Renal cortex interstitium (tissue), 11 donors: ENCODE measurements at regions not wholly inside any gene's neighbourhood (a gene's known extent, or its start where the extent isn't known, plus 50 kb on each side); places are given as distances from the start of the nearest gene placed in this dataset.

Experiments
- DNase-seq, 11 donors: peaks; one replicate each; pipeline ENCODE4 v3.0.0-alpha.2; 2013; ENCODE audit warnings: low read depth in 9 of 11, low spot score in 4 of 11; ENCODE audit errors: extremely low read depth in 1 of 11

DNA sequence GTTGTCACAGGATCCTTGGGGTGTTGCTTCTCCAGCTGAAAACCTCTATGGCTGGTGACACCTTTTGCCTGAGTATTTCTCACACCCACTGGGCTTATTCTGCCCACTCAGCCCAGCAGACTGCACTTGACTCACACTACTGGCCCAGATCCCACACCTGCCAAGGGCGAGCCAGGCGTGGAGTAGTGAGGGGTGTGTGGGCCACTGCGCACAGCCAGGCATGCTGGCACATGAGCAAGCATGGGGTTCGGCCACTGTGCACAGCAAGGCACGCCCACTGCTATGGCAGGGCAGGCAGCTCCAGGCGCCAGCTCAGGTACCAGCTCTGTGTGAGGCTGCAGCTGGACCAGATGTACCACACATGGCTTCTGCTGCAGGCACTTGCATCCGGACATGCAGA, 116.5 kb upstream of the MTNR1B start:
- no peak for DNase-seq

DNA sequence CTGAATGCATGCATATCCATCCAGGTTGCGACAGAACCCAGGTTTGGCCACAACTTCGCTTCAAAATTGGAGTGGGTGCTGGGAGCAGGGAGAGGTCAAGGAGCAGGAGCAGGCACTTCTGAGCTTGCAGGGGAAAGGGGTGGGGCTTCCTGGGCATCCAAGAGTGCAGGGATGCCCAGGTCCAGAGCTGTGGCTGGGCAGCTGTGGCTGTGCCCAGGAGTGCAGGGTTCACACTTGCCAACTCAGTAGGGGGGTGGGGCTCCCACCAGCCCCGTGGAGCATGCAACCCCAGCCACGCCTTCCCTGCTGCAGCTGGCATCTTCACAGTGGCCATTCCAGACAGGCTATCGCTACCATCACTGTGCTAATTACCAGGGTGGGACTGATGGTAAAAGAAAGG, 115.3 kb upstream of the MTNR1B start:
- no peak for DNase-seq

DNA sequence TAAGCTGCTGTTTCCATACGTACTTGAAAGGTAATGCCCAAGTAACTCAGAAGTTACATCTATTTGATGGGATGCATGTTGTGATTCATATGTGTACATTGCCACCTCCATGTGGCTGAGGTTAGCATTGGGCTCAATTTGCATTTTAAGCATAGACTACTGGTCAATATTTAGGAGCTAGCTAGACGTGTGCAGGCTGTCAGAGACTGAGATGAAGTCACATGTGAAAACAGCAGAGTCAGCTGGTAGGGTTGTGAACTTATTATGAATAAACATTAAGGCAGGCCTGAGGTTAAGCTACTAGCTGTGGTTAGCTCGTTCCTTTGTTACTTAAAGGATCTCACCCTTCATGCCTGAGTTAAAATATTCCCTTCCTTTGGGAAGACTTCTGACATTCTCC, 114.5 kb upstream of the MTNR1B start:
- no peak for DNase-seq

DNA sequence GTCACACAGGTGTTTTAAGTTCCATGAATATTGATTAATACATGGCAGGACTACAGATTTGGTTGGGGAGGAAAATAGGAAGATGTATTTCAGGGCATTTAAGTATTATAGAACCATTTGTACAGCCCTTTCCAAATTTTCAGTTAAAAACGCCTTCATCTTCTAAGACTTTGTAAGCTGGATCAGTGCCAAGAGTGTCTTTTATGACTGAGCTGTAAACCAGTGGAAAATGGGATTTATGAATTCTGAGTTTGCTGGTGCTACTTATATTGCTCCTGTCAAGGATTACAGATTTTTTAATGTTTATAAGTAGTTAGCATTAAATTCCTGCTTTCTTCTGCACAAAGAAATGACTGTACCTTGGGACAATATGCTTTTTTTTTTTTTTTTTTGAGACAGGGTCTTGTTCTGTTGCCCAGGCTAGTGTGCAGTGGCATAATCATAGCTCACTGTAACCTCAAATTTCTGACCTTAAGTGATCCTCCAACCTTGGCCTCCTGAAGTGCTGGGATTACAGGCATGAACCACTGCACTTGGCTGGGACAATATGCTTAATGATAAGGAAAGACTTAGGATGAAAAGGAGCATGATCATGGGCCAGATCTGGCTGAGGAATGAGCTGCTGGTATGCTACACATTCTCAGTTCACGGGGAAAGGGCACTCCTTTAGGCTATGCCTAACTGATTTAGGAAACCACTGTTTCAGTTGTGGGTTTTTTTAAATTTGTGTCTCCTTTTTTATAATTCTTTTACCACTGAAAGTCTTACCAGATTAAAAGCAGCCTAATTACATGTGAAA, 113.6 kb upstream of the MTNR1B start:
- peak in 2 of 11 donors; percentile 34 to 48 for DNase-seq

DNA sequence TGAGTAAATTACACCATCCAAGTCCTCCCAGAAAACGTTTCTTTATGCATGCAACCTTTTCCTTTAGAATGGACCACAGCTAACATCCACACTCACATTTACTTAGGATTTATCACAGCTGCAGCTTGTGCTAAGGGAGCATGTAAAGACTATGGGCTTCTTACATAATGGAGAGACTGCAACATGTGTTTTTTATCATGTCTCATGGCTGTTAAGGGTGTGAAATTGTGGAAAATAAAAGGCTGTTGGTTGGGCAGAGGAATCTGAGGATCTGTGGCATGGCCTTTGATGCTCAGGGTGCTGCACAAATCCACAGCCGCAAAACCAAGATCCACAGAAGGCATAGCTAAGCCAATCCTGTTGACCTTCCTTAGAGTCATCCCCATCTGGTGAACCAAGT, 112.0 kb upstream of the MTNR1B start:
- no peak for DNase-seq

DNA sequence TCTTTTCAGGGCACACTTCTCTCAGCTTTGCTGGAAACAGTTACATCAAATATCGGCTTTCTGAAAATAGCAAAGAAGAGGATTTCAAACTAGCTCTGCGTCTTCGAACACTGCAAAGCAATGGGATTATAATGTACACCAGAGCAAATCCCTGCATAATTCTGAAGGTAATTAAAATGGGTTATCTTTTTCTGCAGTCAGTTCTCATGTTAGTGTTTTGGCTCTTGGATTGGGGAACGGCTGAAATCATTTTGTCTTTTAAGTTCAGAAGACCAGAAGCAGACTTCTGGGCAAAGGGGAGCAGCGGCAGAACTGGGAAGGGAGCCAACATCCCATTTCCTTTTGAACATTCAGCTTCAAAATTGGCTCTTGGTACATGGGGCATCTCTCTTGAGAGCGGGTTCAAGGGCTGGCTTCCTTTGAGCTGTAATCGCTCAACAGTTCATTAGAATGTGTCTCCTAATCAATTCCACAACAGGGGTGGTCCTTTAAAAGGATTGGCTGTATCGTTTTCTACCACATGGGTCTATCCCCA, 110.2 kb upstream of the MTNR1B start:
- DNase-seq, result no peak

DNA sequence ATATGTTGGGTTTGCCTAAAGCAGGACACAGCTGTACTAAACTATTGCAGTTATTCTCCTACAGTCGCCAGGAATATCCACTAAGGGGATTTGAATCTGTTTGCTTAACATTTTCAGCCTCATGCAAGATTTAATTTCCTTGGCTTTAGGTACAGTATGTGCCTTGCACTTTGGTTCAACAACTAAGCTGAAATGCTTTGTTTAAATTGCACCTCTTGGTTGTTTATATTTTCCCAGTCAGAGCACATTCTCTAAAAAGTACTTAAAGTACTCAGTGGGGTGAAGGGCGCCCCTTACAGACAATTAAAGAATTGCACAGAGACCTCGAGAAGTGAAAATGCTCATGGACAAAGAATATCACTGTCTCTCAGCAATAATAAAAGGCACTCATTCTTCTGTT, 107.8 kb upstream of the MTNR1B start:
- no peak for DNase-seq

DNA sequence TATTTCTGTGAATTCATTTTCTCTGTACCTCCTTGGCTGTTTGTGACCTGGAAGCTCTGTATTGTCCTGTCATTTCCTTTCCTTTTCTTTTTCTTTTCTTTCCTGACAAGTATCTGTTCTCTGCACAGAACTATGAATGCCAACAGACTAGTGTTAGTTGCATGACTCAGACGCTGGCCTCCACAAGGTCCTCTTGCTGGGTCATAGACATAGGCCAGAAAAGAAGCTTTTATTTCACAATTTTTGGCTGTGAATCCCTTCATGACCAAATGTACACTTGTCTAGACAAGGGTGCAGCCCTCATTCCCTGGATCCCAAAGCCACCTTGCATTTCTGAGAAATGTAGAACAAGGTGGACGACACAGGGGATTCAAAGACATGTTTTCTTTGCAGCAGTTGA, 104.1 kb upstream of the MTNR1B start:
- DNase-seq, result no peak

DNA sequence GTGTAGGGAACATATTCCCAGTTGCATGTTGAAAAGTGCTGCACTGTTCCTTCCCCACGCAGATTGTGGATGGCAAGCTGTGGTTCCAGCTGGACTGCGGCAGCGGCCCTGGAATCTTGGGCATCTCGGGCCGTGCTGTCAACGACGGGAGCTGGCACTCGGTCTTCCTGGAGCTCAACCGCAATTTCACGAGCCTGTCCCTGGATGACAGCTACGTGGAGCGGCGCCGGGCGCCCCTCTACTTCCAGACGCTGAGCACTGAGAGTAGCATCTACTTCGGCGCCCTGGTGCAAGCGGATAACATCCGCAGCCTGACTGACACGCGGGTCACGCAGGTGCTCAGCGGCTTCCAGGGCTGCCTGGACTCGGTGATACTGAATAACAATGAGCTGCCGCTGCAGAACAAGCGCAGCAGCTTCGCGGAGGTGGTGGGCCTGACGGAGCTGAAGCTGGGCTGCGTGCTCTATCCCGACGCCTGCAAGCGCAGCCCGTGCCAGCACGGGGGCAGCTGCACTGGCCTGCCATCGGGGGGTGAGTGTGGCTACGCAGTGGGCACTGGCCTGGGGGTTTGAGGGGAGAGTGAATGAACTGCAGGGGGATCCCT, 102.7 kb upstream of the MTNR1B start:
- no peak for DNase-seq

DNA sequence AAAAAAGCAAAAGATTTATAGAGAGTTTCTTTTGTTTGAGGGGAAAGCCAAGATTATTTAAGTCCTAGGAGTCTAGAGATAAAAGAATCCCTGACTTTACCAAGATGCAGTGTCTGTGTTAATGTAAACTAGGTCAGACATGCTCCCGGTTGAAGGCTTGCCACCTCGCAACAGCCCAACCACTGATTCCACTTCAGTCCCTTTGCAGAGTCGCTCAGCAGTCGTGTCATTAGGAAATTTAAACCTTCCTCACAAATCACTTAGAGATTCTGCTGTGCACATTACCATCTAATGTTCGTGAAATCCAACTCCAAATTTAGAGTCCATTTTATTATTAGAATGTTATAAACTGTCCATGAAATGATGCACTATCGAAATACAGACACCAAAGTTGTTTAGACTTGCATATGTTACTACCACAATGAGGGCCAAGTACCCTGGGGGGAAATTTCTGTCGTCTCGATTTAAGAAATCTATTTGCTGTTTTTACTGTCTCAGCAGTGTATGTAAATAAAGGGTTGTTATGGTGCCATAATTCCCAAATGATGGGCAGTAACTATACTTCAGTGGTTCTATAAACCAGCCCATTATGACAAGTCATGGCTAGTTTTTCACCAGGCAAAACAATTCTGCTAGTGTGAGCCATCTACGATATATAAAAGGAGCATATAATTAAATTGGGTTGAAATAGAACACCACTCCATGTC, 101.4 kb upstream of the MTNR1B start:
- no peak for DNase-seq

DNA sequence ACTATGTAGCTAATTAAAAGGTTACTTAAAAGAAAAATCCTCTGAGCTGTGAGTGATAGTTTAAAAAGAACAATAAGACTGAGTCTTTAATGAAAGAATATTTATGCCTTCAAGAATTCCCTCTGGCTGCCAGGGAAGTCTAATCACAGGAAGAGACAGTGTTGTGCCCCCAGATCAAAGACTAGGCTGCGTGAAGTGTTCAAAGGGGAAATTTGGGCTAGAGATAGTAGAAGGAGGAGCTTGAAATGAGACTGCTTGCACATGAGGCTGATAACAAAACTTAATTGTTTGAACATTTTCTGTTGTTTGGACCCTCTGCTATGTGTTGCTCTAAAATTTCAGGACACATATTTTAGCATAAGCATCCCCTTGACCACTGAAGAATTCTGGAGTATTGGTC, 99.7 kb upstream of the MTNR1B start:
- no peak for DNase-seq

DNA sequence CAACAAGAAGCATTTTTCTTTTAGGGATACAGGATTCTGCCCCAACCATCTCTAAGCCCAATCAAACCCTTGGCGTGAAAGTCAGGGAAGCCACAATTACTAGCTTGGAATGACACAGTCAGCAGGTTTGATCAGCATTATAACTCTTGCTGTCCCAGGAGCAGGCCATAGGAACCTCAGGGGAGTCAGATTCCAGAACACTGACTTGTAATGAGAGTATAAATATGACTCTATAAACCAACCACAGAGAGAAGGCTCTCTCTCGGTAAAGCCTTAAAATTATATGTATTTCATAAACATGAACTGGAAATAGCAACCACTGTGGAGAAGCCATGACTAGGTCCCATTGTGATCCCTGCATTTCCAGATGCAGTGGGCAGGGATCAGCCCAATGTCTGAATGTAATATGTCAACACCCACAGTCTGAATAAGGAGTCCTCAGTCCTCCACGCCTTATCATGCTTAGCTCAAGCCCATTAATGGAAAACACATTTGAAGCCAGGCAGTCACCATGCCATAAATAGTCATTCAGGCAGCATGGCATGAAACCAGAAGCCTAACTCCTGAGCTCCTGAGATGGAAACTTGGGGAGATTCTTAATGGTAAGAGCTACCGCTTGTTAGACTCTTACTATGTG, 99.1 kb upstream of the MTNR1B start:
- DNase-seq, result no peak

DNA sequence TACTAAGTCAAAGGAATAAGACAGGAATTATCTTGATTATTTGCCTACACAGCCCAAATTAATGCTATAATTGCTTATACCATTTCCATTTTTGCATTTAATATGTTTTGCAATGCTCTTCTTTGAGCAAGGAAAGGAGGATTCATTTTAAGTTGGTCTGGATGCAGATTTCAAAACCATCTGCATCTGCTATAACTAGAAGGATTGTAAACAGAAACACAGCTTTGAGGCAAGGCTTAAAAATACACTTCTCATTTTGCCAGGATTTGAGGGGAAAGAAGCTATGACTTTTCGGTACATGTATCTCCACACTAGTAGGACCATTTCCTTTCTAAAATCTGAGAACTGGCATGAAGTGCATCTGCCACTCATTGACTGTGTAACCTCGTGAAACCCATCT, 95.9 kb upstream of the MTNR1B start:
- no peak for DNase-seq

DNA sequence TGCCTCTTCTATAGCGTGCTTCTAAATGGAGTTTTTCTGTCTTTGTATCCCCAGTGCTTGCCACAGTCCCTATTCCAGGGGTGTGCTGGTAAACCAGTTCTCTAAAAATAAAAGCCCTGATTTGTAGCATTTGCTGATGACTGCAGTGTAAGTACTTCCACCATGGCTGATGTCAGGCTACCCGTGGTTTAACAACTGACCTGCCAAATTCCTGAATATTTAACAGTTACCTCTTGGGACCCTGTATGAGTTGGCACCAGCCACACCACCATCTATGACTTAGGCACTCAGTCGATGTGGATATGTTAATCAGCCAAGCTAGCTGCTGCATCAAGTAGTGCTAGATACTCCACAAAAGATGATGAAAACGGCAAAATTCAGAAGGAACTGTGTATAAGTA, 94.0 kb upstream of the MTNR1B start:
- no peak for DNase-seq

DNA sequence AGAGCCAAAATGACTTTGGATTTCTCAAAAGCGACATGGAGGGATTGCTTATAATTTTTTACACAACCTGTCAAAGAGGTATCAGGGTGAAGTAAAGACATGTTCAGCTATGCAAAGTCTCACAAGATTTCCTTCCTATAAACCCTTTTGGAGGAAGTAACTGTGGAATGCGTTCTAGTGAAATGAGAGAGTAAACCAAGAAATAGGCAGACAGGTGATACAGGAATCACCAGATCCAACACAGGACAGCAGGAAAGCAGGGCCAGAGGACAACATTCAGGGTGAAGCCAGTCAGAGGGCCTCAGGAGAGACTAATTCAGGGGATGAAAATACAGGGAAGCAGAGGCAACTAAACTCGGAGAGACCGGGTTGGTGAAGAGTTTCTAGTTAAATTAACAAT, 90.4 kb upstream of the MTNR1B start:
- DNase-seq, result no peak

DNA sequence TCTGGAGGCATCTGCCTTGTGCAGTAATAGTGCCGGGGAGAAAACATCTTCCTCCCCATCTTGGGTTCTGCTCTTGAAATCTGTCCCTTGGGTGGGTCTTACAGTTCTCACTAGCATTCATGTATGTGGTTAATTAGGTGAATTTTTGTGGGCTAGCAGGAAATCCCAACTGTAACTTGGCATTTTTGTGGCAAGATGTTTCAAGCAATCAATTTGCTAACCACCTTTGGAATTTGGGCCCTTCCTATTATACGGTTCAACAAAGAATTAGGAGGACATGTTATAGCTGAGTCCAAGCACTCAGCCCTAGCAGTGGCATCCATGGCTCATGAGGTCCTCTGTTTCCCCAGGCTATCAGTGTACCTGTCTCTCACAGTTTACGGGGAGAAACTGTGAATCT, 89.1 kb upstream of the MTNR1B start:
- no peak for DNase-seq

DNA sequence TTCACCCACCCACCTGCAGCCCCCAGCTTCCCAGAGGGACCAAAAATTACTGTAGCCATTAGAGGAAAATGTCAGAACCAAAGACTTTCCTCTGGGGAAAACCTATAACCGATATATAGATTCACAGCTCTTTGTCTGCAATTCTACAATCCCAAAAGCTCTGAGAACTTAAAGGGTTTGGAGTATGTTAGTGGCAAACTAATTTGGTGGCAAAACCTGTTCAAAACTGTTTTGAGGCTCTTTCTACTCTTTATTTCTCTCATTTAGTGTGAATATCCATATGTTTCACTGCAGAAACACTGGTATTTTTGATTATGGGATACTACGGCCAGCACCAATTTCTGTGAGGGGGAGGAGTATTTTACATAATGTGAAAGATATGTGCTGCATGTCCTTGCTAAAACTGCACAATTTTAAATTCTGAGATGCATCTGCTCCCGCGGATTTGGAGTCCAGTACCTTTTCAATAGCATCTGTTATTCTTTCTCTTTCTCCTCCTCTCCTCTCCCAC, 87.5 kb upstream of the MTNR1B start:
- DNase-seq, result no peak

DNA sequence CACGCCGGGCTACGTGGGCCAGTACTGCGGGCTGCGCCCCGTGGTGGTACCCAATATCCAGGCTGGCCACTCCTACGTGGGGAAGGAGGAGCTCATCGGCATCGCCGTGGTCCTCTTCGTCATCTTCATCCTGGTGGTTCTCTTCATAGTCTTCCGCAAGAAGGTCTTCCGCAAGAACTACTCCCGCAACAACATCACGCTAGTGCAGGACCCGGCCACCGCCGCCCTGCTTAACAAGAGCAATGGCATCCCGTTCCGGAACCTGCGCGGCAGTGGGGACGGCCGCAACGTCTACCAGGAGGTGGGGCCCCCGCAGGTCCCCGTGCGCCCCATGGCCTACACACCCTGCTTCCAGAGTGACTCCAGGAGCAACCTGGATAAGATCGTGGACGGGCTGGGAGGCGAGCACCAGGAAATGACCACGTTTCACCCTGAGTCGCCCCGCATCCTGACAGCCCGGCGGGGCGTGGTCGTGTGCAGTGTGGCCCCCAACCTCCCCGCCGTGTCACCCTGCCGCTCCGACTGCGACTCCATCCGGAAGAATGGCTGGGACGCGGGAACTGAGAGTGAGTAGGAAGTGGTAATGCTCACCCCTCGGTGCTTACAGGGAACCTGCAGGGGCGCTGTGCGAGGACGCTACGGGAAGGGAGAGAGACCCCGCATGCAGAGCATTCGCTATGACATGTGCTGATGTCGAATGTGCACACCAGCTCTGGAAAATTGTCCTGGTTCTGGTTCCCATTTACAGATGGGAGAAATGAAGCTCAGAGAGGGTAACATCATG, 86.4 kb upstream of the MTNR1B start:
- no peak for DNase-seq

DNA sequence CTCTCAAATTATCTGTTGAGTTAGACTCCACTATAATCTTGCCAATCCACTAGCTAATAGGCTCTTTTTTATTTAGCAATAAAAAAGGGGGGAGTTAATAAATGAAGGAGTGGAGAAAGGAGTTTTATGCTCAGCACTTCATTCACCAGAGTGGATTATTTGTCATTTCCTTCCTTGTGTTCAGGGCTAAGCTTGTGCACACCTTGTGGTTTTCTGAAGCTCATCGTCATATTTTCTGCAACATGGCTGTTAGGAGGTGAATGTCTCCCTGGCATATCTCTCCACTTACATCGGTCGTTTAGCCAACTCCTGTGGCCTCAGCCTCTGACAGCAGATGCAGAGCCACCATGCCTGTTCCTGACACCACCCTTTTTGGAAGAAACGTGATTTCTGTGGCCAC, 83.9 kb upstream of the MTNR1B start:
- DNase-seq, result no peak
